SU-DHL-6 (cell line): ENCODE measurements at regions not wholly inside any gene's neighbourhood (a gene's known extent, or its start where the extent isn't known, plus 50 kb on each side); places are given as distances from the start of the nearest gene placed in this dataset.

Experiments
- CTCF ChIP-seq: fragments of 200-600 bp; sonication (generic); IDR thresholded peaks from one replicate; pipeline ENCODE4 v1.5.1; 2017; ENCODE audit warnings: antibody characterized with exemption, mild to moderate bottlenecking, low read length, moderate library complexity; ENCODE audit not compliant: insufficient read depth, poor library complexity, severe bottlenecking
- EZH2phosphoT487 ChIP-seq: fragments of 200-600 bp; sonication (generic), shearing (Covaris generic); conservative IDR thresholded peaks from 2 replicates; pipeline ENCODE4 v1.6.1; 2018; ENCODE audit warnings: mild to moderate bottlenecking, antibody characterized with exemption, low read length, moderate library complexity, mixed read lengths

- TF ChIP-seq EZH2phosphoT487 (no peak), CTCF (no peak)
Observed at GRCh38 chrX:16039834-16040233, 83.5 kb upstream of the GRPR start.
